H9 (cell line): ENCODE measurements at regions not wholly inside any gene's neighbourhood (a gene's known extent, or its start where the extent isn't known, plus 50 kb on each side); places are given as distances from the start of the nearest gene placed in this dataset.

Source experiments
- DNase-seq: peaks from one replicate; pipeline ENCODE4 v3.0.0-alpha.2; 2017
- H2AFZ ChIP-seq: one replicate; pipeline ENCODE4 v1.6.1; 2013; ENCODE audit warnings: mild to moderate bottlenecking, low read length, control low read depth, moderate library complexity
- H2AK5ac ChIP-seq: 2 replicates; pipeline ENCODE4 v1.6.1; 2013; ENCODE audit warnings: low read length, control low read depth, mixed read lengths; ENCODE audit not compliant: insufficient read length
- H2BK120ac ChIP-seq: one replicate; pipeline ENCODE4 v1.6.1; 2013; ENCODE audit warnings: low read depth, mild to moderate bottlenecking, low read length, control low read depth, inconsistent platforms; ENCODE audit not compliant: poor library complexity, severe bottlenecking
- H2BK12ac ChIP-seq: 2 replicates; pipeline ENCODE4 v1.6.1; 2013; ENCODE audit warnings: low read length, control low read depth, mixed read lengths, low read depth; ENCODE audit not compliant: insufficient read length
- H2BK15ac ChIP-seq: 2 replicates; pipeline ENCODE4 v1.6.1; 2013; ENCODE audit warnings: low read depth, low read length, control low read depth
- H2BK20ac ChIP-seq: one replicate; pipeline ENCODE4 v1.6.1; 2013; ENCODE audit warnings: low read depth, mild to moderate bottlenecking, low read length, control low read depth, inconsistent platforms; ENCODE audit not compliant: poor library complexity, severe bottlenecking
- H2BK5ac ChIP-seq: 2 replicates; pipeline ENCODE4 v1.6.1; 2013; ENCODE audit warnings: low read length, control low read depth, mixed read lengths; ENCODE audit not compliant: insufficient read length
- H3K14ac ChIP-seq: 2 replicates; pipeline ENCODE4 v1.6.1; 2013; ENCODE audit warnings: low read length, control low read depth; ENCODE audit not compliant: insufficient read depth
- H3K18ac ChIP-seq: 2 replicates; pipeline ENCODE4 v1.6.1; 2013; ENCODE audit warnings: low read depth, mild to moderate bottlenecking, mixed read lengths, low read length, control low read depth; ENCODE audit not compliant: insufficient read length
- H3K23ac ChIP-seq: 2 replicates; pipeline ENCODE4 v1.6.1; 2013; ENCODE audit warnings: low read length, control low read depth, mixed read lengths, low read depth; ENCODE audit not compliant: insufficient read length
- H3K23me2 ChIP-seq: 2 replicates; pipeline ENCODE4 v1.6.1; 2013; ENCODE audit warnings: low read depth, mild to moderate bottlenecking, mixed read lengths, low read length, control low read depth; ENCODE audit not compliant: insufficient read length, poor library complexity, severe bottlenecking
- H3K27ac ChIP-seq: 2 replicates; pipeline ENCODE4 v1.5.1; 2013; ENCODE audit warnings: low read length, control low read depth, mixed read lengths, low read depth; ENCODE audit not compliant: insufficient read length
- H3K27me3 ChIP-seq: 2 replicates; pipeline ENCODE4 v1.6.1; 2013; ENCODE audit warnings: low read length, control low read depth, inconsistent platforms; ENCODE audit not compliant: insufficient read depth
- H3K4ac ChIP-seq: 2 replicates; pipeline ENCODE4 v1.6.1; 2013; ENCODE audit warnings: low read depth, mild to moderate bottlenecking, control low read depth, inconsistent platforms, low read length, moderate library complexity
- H3K4me1 ChIP-seq: 2 replicates; pipeline ENCODE4 v1.6.1; 2013; ENCODE audit warnings: low read length, control low read depth, inconsistent platforms; ENCODE audit not compliant: insufficient read depth
- H3K4me2 ChIP-seq: 2 replicates; pipeline ENCODE4 v1.6.1; 2013; ENCODE audit warnings: low read length, control low read depth, mixed read lengths; ENCODE audit not compliant: insufficient read length, insufficient read depth
- H3K56ac ChIP-seq: 2 replicates; pipeline ENCODE4 v1.6.1; 2013; ENCODE audit warnings: low read depth, mild to moderate bottlenecking, mixed read lengths, low read length, control low read depth; ENCODE audit not compliant: insufficient read length
- H3K79me1 ChIP-seq: 2 replicates; pipeline ENCODE4 v1.6.1; 2013; ENCODE audit warnings: low read depth, mild to moderate bottlenecking, moderate library complexity, low read length, control low read depth, inconsistent platforms; ENCODE audit not compliant: insufficient read depth, poor library complexity, severe bottlenecking
- H3K79me2 ChIP-seq: 2 replicates; pipeline ENCODE4 v1.6.1; 2013; ENCODE audit warnings: low read length, control low read depth, inconsistent platforms; ENCODE audit not compliant: insufficient read depth
- H3K9ac ChIP-seq: 2 replicates; pipeline ENCODE4 v1.6.1; 2013; ENCODE audit warnings: low read length, control low read depth, mixed read lengths; ENCODE audit not compliant: insufficient read length; ENCODE audit errors: extremely low read depth
- H3K9me3 ChIP-seq: one replicate; pipeline ENCODE4 v1.6.1; 2013; ENCODE audit warnings: low read depth, low read length, inconsistent platforms; ENCODE audit not compliant: control insufficient read depth
- H3T11ph ChIP-seq: one replicate; pipeline ENCODE4 v1.6.1; 2013; ENCODE audit warnings: mild to moderate bottlenecking, low read length, control low read depth, inconsistent platforms
- H4K20me1 ChIP-seq: one replicate; pipeline ENCODE4 v1.6.1; 2013; ENCODE audit not compliant: control insufficient read depth, insufficient read length, insufficient read depth
- H4K5ac ChIP-seq: 2 replicates; pipeline ENCODE4 v1.6.1; 2013; ENCODE audit warnings: low read depth, mild to moderate bottlenecking, mixed read lengths, low read length, control low read depth; ENCODE audit not compliant: insufficient read length
- H4K8ac ChIP-seq: replicated peaks from 2 replicates; pipeline ENCODE4 v1.6.1; 2013; ENCODE audit warnings: low read length, control low read depth, mixed read lengths, low read depth; ENCODE audit not compliant: insufficient read length
- H4K91ac ChIP-seq: 2 replicates; pipeline ENCODE4 v1.6.1; 2013; ENCODE audit warnings: low read depth, mild to moderate bottlenecking, moderate library complexity, mixed read lengths, low read length, control low read depth; ENCODE audit not compliant: insufficient read length
- H3K27ac Mint-ChIP-seq, 3 experiments: 2 replicates in 2 of 3; 3 replicates in 1 of 3; pipeline ENCODE4 v1.8.0; 2020 to 2021; ENCODE audit warnings: mixed read lengths in 3 of 3, mild to moderate bottlenecking in 1 of 3, moderate library complexity in 1 of 3
- H3K27me3 Mint-ChIP-seq: 2 replicates; pipeline ENCODE4 v1.8.0; 2021; ENCODE audit warnings: low read depth, mild to moderate bottlenecking, moderate library complexity, mixed read lengths
- H3K36me3 Mint-ChIP-seq, 3 experiments: 2 replicates in 2 of 3; 3 replicates in 1 of 3; pipeline ENCODE4 v1.8.0; 2020 to 2021; ENCODE audit warnings: low read depth in 3 of 3, mixed read lengths in 3 of 3; ENCODE audit not compliant: insufficient read depth in 1 of 3
- H3K4me1 Mint-ChIP-seq, 2 experiments: 2 replicates each; pipeline ENCODE4 v1.8.0; 2020; ENCODE audit warnings: mixed read lengths in 2 of 2
- H3K4me3 Mint-ChIP-seq, 2 experiments: 2 replicates in 1 of 2; 3 replicates in 1 of 2; pipeline ENCODE4 v1.8.0; 2020 to 2021; ENCODE audit warnings: mild to moderate bottlenecking in 2 of 2, mixed read lengths in 2 of 2, moderate library complexity in 1 of 2
- H3K9me3 Mint-ChIP-seq, 2 experiments: 2 replicates in 1 of 2; 3 replicates in 1 of 2; pipeline ENCODE4 v1.8.0; 2020; ENCODE audit warnings: mild to moderate bottlenecking in 2 of 2, mixed read lengths in 2 of 2, moderate library complexity in 1 of 2
- CTCF ChIP-seq: fragments of 200-600 bp; sonication (generic); conservative IDR thresholded peaks from 3 replicates; pipeline ENCODE4 v1.8.0; 2021; ENCODE audit warnings: antibody characterized with exemption, mild to moderate bottlenecking
- WGBS: extraction: QIAGEN DNeasy Blood & Tissue Kit; methylation state at CpG from one replicate; pipeline ENCODE4 v1.1.7; 2013; ENCODE audit warnings: missing lambda C conversion rate, low lambda C conversion rate, mixed read lengths; ENCODE audit not compliant: insufficient read length; ENCODE audit errors: extremely low coverage; 5-methylcytosine and 5-hydroxymethylcytosine counted together

DNA sequence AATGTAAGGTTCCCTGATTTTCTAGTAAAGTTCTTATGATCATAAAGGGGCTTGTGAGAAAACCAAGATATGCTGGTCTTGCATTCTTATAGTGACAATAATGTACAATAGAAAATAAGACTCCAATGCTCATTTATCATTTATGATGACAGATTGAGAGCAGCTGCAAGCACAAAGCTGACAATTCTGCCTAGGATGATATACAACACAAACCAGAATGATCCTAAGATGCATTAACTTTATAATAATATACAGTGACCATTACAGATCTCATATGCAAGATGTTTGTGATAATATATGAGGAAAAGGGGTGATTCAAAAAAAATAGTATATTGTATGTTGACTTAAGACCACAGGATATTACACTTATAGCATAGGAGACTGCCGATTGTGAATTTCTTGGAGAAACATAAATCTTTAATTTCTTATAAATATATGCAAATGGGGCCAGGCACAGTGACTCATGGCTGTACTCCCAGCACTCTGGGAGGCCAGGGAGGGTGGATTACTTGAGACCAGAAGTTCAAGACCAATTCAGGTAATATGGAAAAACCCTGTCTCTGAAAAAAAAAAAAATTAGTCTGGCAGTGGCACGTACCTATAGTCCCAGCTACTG lies 387.0 kb downstream of the ZBBX start:
- Histone ChIP-seq H4K5ac (no peak overlapping the region), H2BK5ac (no peak overlapping the region), H2BK12ac (no peak overlapping the region), H3K18ac (no peak overlapping the region), H3K14ac (no peak overlapping the region), H4K20me1 (no peaks in the 10 kb centered on the region), H3K4me1 (no peaks in the 10 kb centered on the region), H3T11ph (no peak overlapping the region), H3K27ac (no peak overlapping the region), H4K91ac (no peak overlapping the region), H3K79me1 (no peaks in the 10 kb centered on the region), H3K27me3 (no peaks in the 10 kb centered on the region), H4K8ac (no peak overlapping the region), H2AK5ac (no peak overlapping the region), H3K56ac (no peak overlapping the region), H3K79me2 (no peaks in the 10 kb centered on the region), H3K9me3 (no peaks in the 10 kb centered on the region), H3K23me2 (no peaks in the 10 kb centered on the region), H2BK120ac (no peak overlapping the region), H3K9ac (no peak overlapping the region), H3K23ac (no peak overlapping the region), H3K4ac (no peak overlapping the region), H2AFZ (no peak overlapping the region), H3K4me2 (no peak overlapping the region), H2BK15ac (no peak overlapping the region), H2BK20ac (no peak overlapping the region)
- no peak overlapping the region for H3K4me3 Mint-ChIP-seq
- H3K4me1 Mint-ChIP-seq: no peaks in the 10 kb centered on the region
- no peak for TF ChIP-seq CTCF
- no peaks in the 10 kb centered on the region for H3K9me3 Mint-ChIP-seq
- WGBS: no CpG with 5 or more reads among the region's 2 CpGs
- H3K36me3 Mint-ChIP-seq: no peaks in the 10 kb centered on the region
- no peak overlapping the region for H3K27ac Mint-ChIP-seq
- DNase-seq: no peak
- no peaks in the 10 kb centered on the region for H3K27me3 Mint-ChIP-seq
